GM12873 (cell line): ENCODE measurements at regions not wholly inside any gene's neighbourhood (a gene's known extent, or its start where the extent isn't known, plus 50 kb on each side); places are given as distances from the start of the nearest gene placed in this dataset.

ENCODE experiments used
- TF ChIP-seq, protein P1 (sequence below): IDR thresholded peaks from 2 replicates; pipeline ENCODE4 v1.5.1; 2012; ENCODE audit warnings: low read depth, mild to moderate bottlenecking, moderate library complexity, low read length, control low read depth; ENCODE audit not compliant: insufficient read depth; ENCODE audit errors: missing control alignments

GRCh38 chrX:39941332-39941920 lies 156.3 kb downstream of the BCOR start:
- TF ChIP-seq, protein P1, sequence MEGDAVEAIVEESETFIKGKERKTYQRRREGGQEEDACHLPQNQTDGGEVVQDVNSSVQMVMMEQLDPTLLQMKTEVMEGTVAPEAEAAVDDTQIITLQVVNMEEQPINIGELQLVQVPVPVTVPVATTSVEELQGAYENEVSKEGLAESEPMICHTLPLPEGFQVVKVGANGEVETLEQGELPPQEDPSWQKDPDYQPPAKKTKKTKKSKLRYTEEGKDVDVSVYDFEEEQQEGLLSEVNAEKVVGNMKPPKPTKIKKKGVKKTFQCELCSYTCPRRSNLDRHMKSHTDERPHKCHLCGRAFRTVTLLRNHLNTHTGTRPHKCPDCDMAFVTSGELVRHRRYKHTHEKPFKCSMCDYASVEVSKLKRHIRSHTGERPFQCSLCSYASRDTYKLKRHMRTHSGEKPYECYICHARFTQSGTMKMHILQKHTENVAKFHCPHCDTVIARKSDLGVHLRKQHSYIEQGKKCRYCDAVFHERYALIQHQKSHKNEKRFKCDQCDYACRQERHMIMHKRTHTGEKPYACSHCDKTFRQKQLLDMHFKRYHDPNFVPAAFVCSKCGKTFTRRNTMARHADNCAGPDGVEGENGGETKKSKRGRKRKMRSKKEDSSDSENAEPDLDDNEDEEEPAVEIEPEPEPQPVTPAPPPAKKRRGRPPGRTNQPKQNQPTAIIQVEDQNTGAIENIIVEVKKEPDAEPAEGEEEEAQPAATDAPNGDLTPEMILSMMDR = no peak

GRCh38 chrX:39944416-39944815 lies 153.3 kb downstream of the BCOR start:
- TF ChIP-seq, protein P1 = no peak

GRCh38 chrX:39945709-39946108 lies 152.0 kb downstream of the BCOR start:
- TF ChIP-seq, protein P1 = no peak

DNA sequence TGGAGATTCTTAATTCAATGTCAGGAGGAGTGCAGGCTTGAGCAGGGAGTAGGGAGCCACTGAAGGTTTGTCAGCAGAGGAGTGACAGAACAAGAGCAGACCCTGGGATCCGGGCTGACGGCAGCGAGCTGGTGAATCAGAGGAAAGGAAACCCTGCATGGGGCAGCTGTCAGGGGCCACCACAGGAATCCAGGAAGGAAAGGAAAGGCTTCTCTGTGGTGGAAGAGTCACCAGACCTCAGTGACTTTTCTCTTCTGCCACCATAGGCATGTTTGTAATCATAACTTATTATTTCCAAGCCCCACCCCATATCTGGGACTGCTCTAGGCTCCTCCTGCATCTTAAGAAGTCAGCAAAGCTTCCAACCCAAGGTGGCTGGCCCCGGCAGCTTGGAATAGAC lies 150.9 kb downstream of the BCOR start:
- TF ChIP-seq, protein P1 = no peak

GRCh38 chrX:39948582-39948981 lies 149.2 kb downstream of the BCOR start:
- TF ChIP-seq, protein P1 = no peak

DNA sequence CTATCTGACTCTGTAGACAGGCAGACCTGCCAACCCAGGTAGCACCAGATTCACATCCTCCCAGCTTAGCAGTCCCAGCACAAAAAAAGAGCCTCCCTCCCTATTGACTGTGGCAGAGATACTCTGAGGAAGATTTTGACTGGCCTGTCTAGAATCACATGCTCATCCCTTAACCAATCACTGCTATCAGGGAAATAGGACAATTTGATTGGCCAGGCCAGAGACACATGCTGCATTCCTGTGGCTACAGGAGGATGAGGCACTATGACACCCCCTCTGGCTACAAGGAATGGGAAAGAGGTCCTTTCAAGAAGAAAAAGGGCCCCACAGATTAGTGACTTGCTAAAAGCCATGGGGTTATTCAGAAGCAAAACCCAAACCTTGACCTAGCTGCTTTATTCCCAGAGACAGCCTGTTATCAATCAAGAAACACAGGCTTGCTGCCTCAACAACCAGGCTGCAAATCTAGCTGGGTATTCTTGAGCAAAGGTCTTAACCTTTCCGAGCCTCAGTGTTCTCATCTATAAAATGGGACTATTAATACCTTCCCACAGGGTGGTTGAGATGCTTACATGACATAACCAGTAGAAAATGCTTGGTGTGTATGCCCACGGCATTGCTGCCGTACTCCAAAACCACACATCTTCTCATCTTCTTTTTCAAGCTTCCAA lies 147.6 kb downstream of the BCOR start:
- TF ChIP-seq, protein P1 = no peak

DNA sequence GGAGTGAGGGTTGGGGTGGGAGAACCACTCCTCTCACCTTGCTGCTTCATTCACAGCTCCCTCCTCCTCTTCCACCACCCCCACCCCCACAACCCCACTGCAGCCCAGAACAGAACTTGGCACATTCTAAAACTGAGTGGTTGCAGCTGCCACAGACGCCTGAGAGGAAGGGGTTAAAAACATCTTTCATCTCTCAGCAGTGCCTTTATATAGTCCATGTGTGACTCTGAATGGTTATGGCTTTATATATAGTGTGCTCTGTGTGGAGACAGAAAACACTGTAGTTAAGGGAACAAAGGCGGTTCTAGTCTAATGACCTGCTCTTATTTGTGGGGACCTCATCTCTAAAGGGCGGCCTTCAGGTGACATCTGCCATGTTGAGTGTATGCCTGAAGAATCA lies 144.8 kb downstream of the BCOR start:
- TF ChIP-seq, protein P1 = no peak
